Subcutaneous abdominal adipose tissue (tissue), 5 donors: ENCODE measurements at regions not wholly inside any gene's neighbourhood (a gene's known extent, or its start where the extent isn't known, plus 50 kb on each side); places are given as distances from the start of the nearest gene placed in this dataset.

Experiments used
- H3K27ac ChIP-seq: one replicate; pipeline ENCODE4 v1.7.0; 2013; ENCODE audit warnings: low read depth, mild to moderate bottlenecking, inconsistent platforms, low read length, moderate library complexity
- H3K27me3 ChIP-seq, 5 donors: one replicate each; pipeline ENCODE4 v1.7.0; 2013; ENCODE audit warnings: low read length in 5 of 5, inconsistent platforms in 1 of 5; ENCODE audit not compliant: control insufficient read depth in 5 of 5, insufficient read depth in 4 of 5
- H3K36me3 ChIP-seq, 5 donors: one replicate each; pipeline ENCODE4 v1.7.0; 2013; ENCODE audit warnings: low read length in 5 of 5; ENCODE audit not compliant: control insufficient read depth in 5 of 5, insufficient read depth in 5 of 5
- H3K4me1 ChIP-seq, 5 donors: one replicate each; pipeline ENCODE4 v1.7.0; 2013; ENCODE audit warnings: low read length in 5 of 5, mild to moderate bottlenecking in 3 of 5, moderate library complexity in 1 of 5; ENCODE audit not compliant: control insufficient read depth in 5 of 5, insufficient read depth in 5 of 5
- H3K4me3 ChIP-seq, 5 donors: one replicate each; pipeline ENCODE4 v1.7.0; 2013; ENCODE audit warnings: low read length in 5 of 5, low read depth in 1 of 5
- H3K9ac ChIP-seq, 5 donors: one replicate each; pipeline ENCODE4 v1.7.0; 2013; ENCODE audit warnings: low read length in 5 of 5, mild to moderate bottlenecking in 4 of 5, moderate library complexity in 3 of 5
- H3K9me3 ChIP-seq, 5 donors: one replicate each; pipeline ENCODE4 v1.7.0; 2013; ENCODE audit warnings: low read length in 5 of 5; ENCODE audit not compliant: control insufficient read depth in 5 of 5
- donor health status: healthy.
- donor health status: healthy.
- donor health status: healthy.
- donor health status: healthy.
- donor health status: healthy.

DNA sequence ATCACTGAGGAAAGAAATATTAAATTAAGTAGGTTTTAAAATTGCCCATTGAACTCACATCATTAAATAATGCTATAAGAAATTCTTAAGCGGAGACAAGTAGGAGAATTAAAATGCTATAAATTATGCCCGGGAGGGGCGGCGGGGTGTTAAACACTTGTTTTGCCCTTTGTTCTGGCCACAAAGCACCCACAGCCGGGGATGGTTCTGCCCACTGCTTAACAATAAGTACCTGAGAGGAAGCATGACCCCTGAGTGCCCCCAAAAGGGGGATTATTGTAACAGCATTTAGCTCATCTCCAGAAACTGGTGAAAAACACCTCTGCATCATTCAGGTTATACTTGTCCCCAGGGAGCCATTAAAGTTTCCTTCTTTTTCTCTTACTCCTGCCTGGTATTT is 332.7 kb upstream of the POU3F3 start:
- Histone ChIP-seq H3K27ac (no peak overlapping the region), H3K9me3 (peaks cover 3 to 10% (median 9%) of the 10 kb centered on the region in 5 donors), H3K36me3 (no peaks in the 10 kb centered on the region)

DNA sequence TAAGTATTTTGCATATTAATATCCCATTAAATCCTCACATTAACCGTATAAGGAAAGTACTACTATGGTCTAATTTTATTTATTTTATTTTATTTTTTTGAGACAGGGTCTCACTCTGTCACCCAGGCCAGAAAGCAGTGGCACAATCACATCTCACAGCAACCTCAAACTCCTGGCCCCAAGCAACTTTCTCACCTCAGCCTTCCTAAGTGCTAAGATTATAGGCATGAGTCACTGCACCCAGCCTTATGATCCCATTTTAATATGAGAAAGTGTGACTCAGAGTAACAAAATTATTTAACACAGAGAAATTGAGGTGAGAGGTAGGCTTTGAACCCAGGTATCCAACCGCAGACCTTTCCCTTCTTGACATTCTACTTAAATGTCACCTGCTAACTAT is 330.0 kb upstream of the POU3F3 start:
- Histone ChIP-seq H3K9me3 (peaks cover 3 to 12% (median 9%) of the 10 kb centered on the region in 5 donors), H3K9ac (no peak overlapping the region), H3K36me3 (no peaks in the 10 kb centered on the region), H3K4me3 (no peak overlapping the region), H3K4me1 (peaks cover 0 to 8% (median 0%) of the 10 kb centered on the region in 5 donors), H3K27ac (no peak overlapping the region), H3K27me3 (no peaks in the 10 kb centered on the region)

More for the DNA sequence above, 332.7 kb upstream of the POU3F3 start:
- Histone ChIP-seq H3K4me3 (no peak overlapping the region), H3K27me3 (no peaks in the 10 kb centered on the region), H3K4me1 (no peaks in the 10 kb centered on the region), H3K9ac (no peak overlapping the region)

DNA sequence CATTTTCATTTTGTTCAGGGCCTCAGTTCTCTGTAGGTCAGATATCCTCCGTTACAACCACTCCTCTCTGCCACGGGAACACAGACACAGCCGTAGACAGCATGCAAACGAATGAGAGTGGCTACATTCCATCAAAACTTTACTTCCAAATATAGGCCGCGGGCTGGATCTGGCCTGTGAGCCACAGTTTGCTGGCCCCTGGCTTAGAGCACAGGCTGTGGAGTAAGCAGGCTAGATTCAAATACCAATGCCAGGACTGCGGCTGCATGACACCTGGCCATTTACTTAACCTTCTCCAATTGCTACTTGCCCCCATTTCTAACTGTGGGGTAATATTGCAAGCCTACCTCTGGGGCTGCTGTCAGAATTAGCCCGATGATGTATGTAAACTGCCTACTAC is 325.8 kb upstream of the POU3F3 start:
- Histone ChIP-seq H3K36me3 (no peaks in the 10 kb centered on the region), H3K27ac (no peak overlapping the region), H3K4me3 (no peak overlapping the region), H3K9ac (no peak overlapping the region), H3K27me3 (no peaks in the 10 kb centered on the region), H3K4me1 (peaks cover 0 to 8% (median 0%) of the 10 kb centered on the region in 5 donors), H3K9me3 (peaks cover 0 to 6% (median 0%) of the 10 kb centered on the region in 5 donors)

DNA sequence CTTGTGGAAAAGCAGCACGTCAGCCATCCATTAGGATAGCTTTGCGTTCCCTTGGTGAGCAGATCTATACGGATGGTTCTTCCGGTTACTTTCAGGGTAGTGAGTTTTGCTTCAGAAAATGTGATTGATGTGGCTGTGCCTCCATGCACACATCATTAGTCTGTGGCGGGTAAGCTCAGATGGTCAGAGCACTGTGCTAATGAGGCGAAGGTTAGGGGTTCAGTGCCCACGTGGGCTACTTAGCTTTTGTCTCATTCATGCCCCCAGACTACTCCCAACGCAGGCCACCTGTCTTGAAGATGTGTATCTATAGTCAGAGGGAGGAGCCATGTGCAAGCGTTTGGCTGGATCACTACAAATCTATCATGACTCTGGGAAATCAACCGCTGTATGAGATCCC is 322.8 kb upstream of the POU3F3 start:
- Histone ChIP-seq H3K27me3 (no peaks in the 10 kb centered on the region), H3K36me3 (no peaks in the 10 kb centered on the region), H3K9ac (no peak overlapping the region), H3K4me1 (peaks cover 0 to 8% (median 0%) of the 10 kb centered on the region in 5 donors), H3K27ac (no peak overlapping the region), H3K9me3 (peaks cover 0 to 6% (median 0%) of the 10 kb centered on the region in 5 donors), H3K4me3 (no peak overlapping the region)

DNA sequence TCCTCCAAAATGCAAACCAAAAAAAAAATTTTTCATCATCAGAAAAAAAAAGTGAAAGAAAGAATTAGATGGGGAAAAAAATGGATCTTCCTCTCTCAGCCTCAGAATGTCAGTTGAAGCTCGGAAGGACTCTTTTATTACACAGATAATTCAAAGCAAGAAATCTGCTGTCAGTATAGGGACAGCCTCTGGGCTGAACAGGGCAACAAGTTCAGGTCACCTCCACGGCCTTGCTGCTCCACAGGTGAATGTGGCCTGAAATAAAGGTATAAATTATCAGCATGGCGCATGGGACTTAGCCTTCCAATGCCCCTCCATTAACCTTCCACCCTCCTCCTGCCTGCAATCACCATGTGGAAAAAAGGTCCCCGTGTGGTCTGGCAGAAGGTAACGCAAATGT is 316.8 kb upstream of the POU3F3 start:
- H3K9ac ChIP-seq: no peak overlapping the region
- no peak overlapping the region for H3K4me3 ChIP-seq
- H3K27me3 ChIP-seq: peaks cover 0 to 2% (median 0%) of the 10 kb centered on the region in 5 donors
- H3K9me3 ChIP-seq: peaks cover 0 to 11% (median 0%) of the 10 kb centered on the region in 5 donors
- H3K4me1 ChIP-seq: no peaks in the 10 kb centered on the region
- no peak overlapping the region for H3K27ac ChIP-seq
- no peaks in the 10 kb centered on the region for H3K36me3 ChIP-seq

DNA sequence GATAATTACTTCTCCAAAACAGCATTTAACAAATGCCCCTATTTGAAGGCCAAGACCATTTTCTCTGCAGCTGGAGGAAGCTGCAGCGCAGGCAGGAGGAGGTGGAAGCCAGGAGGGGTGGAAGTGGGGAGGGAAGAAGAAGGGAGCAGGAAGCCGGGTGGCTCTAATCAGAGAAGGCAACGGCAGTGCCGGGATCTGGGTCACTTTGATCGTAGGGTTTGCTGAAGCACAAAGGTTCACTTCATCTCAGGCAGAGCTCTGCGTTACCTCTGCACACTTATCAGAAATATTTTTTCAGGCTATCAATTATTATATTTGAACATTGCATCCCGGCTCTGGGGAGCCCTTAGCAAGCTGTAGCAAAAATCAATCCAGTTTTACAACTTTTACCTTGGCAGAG is 315.8 kb upstream of the POU3F3 start:
- Histone ChIP-seq H3K36me3 (no peaks in the 10 kb centered on the region), H3K27me3 (peaks cover 0 to 2% (median 0%) of the 10 kb centered on the region in 5 donors), H3K4me3 (no peak overlapping the region), H3K9me3 (peaks cover 0 to 11% (median 0%) of the 10 kb centered on the region in 5 donors), H3K4me1 (no peaks in the 10 kb centered on the region), H3K27ac (no peak overlapping the region), H3K9ac (no peak overlapping the region)

- Histone ChIP-seq H3K4me3 (no peak overlapping the region), H3K27me3 (peaks cover 0 to 2% (median 0%) of the 10 kb centered on the region in 5 donors), H3K9me3 (peaks cover 0 to 11% (median 0%) of the 10 kb centered on the region in 5 donors), H3K9ac (no peak overlapping the region), H3K27ac (no peak overlapping the region), H3K36me3 (no peaks in the 10 kb centered on the region), H3K4me1 (no peaks in the 10 kb centered on the region)
Observed at GRCh38 chr2:104539649-104540048, 314.3 kb upstream of the POU3F3 start.

DNA sequence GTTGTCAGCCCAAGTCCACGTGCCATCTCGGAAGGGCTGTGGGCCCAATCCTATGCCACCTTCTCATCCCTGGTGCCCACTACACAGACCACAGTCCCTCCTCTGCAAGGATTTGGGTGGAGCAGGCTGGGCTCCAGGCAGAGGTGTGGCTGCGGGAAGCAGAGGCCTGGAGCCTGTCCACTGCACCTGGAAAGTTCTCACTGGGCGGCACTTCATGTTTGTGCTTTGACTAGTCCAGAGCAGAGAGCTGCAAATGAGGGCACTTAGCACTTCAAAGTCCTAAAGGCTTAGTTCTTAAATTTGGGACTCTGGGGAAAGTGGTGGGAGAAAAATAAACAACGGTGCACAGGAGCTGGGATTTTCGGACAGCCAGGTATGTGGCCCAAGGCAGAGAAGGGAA is 308.9 kb upstream of the POU3F3 start:
- peaks cover 0 to 2% (median 0%) of the 10 kb centered on the region in 5 donors for H3K27me3 ChIP-seq
- H3K4me3 ChIP-seq: no peak overlapping the region
- H3K4me1 ChIP-seq: no peaks in the 10 kb centered on the region
- no peaks in the 10 kb centered on the region for H3K36me3 ChIP-seq
- H3K9ac ChIP-seq: no peak overlapping the region
- no peak overlapping the region for H3K27ac ChIP-seq
- peaks cover 0 to 3% (median 0%) of the 10 kb centered on the region in 5 donors for H3K9me3 ChIP-seq

DNA sequence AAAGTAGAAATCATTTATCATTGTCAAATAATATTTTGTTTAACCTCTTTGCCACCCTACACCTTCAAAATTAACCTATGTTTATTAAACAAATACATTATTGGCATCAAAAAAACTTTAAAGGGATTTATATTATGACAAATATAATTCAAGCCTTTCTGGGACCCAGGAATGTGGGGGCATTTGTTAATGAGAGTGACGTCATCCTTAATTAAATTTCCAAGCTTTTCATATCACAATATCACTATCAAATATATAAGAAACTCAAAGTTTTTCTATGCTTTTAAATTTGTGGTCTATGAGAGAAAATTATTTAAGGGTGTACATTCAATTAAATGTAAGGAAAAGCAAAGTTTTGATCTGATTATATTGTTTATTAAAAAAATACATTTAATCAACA is 307.4 kb upstream of the POU3F3 start:
- Histone ChIP-seq H3K4me1 (no peaks in the 10 kb centered on the region), H3K9ac (no peak overlapping the region), H3K36me3 (no peaks in the 10 kb centered on the region), H3K27me3 (peaks cover 0 to 2% (median 0%) of the 10 kb centered on the region in 5 donors), H3K9me3 (peaks cover 0 to 2% (median 0%) of the 10 kb centered on the region in 5 donors), H3K27ac (no peak overlapping the region), H3K4me3 (no peak overlapping the region)

DNA sequence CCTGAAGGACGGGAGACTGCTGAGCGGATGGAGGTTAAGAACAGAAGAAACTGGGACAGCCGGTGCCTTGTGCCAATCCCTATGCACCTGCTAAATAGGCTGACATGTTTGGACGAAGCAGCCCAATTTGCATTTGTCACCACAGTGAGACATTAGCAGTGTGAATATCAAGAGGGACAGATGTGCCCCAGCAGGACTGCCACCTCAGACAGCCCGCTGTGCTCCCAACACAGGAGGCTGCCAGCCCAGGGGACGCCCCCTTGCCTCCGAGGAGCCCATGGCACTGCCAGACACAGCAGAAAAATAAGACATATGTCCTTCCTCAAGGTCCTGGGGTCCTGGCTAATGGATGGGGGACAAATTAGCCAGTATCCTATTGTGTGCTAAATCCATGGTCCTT is 306.7 kb upstream of the POU3F3 start:
- no peak overlapping the region for H3K4me3 ChIP-seq
- no peak overlapping the region for H3K27ac ChIP-seq
- no peaks in the 10 kb centered on the region for H3K4me1 ChIP-seq
- H3K36me3 ChIP-seq: no peaks in the 10 kb centered on the region
- peaks cover 0 to 2% (median 0%) of the 10 kb centered on the region in 5 donors for H3K27me3 ChIP-seq
- peaks cover 0 to 2% (median 0%) of the 10 kb centered on the region in 5 donors for H3K9me3 ChIP-seq
- no peak overlapping the region for H3K9ac ChIP-seq

DNA sequence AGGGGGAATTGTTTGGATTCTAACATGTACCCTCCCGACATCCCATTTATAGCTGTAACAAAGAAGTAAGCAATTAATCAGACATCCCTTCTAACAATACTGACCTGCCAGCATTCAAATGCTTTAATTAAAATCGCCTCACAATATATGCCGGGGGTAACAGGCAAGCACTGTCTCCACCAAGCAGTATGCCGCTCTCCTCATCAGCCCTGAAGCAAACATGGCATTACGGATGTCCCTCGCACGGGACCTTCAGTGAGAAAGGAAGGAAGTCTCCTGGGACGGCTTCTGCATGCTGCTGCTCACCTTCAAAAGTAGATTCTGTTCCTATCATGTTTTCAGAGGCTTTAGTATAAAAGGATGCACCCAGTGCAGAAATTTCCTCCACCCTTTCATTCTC is 292.7 kb upstream of the POU3F3 start:
- H3K4me1 ChIP-seq: no peaks in the 10 kb centered on the region
- H3K4me3 ChIP-seq: no peak overlapping the region
- H3K9me3 ChIP-seq: no peaks in the 10 kb centered on the region
- H3K27ac ChIP-seq: no peak overlapping the region
- no peak overlapping the region for H3K9ac ChIP-seq
- H3K27me3 ChIP-seq: peaks cover 0 to 3% (median 0%) of the 10 kb centered on the region in 5 donors
- H3K36me3 ChIP-seq: no peaks in the 10 kb centered on the region
